ENCODE measurements at regions not wholly inside any gene's neighbourhood (a gene's known extent, or its start where the extent isn't known, plus 50 kb on each side); places are given as distances from the start of the nearest gene placed in this dataset.

- Histone ChIP-seq H3K9me3 (replicated peaks; ENCODE audit: control insufficient read depth, insufficient read depth, low read length) (no peaks in the 10 kb centered on the region; the same call in 2 of the 3 replicates), H3K27ac (ENCODE audit: control insufficient read depth, insufficient read depth) (no peak overlapping the region), H3K9ac (ENCODE audit: control insufficient read depth, insufficient read depth, low read length) (no peak overlapping the region), H3K4me1 (ENCODE audit: control insufficient read depth, insufficient read depth, low read length) (no peaks in the 10 kb centered on the region), H3K27me3 (replicated peaks in 1 of 2; ENCODE audit: control insufficient read depth in 2 of 2, insufficient read depth in 2 of 2, low read length in 1 of 2) (no peaks in the 10 kb centered on the region), H2AFZ (ENCODE audit: control insufficient read depth, low read depth, low read length) (no peak overlapping the region), H3K4me2 (ENCODE audit: control insufficient read depth, insufficient read depth) (no peak overlapping the region), H3K79me2 (ENCODE audit: control insufficient read depth, insufficient read depth, low read length) (no peaks in the 10 kb centered on the region), H3K36me3 (ENCODE audit: control insufficient read depth in 2 of 2, insufficient read depth in 2 of 2, low read length in 1 of 2) (no peaks in the 10 kb centered on the region), H3K4me3 (no peak overlapping the region), H4K20me1 (ENCODE audit: control insufficient read depth, insufficient read depth) (no peaks in the 10 kb centered on the region)
- intact Hi-C loops (cut with micrococcal nuclease; ENCODE audit: unreplicated experiment), result loop anchor here (10.0 kb wide), 3 partner anchors 114 to 294 kb away; no protein-coding TSS in a partner anchor
- no peak for DNase-seq (ENCODE audit: low read depth, low spot score)
- in situ Hi-C loops (cut with MboI), result loop anchor here (10.0 kb wide), 1 partner anchor 464 kb away; no protein-coding TSS in a partner anchor
- RAD21 ChIA-PET (ENCODE audit: unreplicated experiment), result no interaction called here
- TF ChIP-seq USF1 (IDR thresholded peaks at IDR 0.05; ENCODE audit: borderline replicate concordance, extremely low read length, insufficient read depth, low read depth, low read length), result no peak
- no peak for TF ChIP-seq NR2C1 (IDR thresholded peaks at IDR 0.05)
- no peak for TF ChIP-seq NFYA (IDR thresholded peaks at IDR 0.05; ENCODE audit: borderline replicate concordance, low read depth, low read length)
- TF ChIP-seq TCF3 (IDR thresholded peaks at IDR 0.05; ENCODE audit: borderline replicate concordance, insufficient read depth, low read depth, low read length), result no peak
- no peak for TF ChIP-seq SRF (IDR thresholded peaks at IDR 0.05; ENCODE audit: low read depth in 2 of 2, low read length in 2 of 2)
- no peak for TF ChIP-seq JUND (IDR thresholded peaks at IDR 0.05; ENCODE audit: low read depth, low read length)
- TF ChIP-seq ZNF384 (IDR thresholded peaks at IDR 0.05; ENCODE audit: borderline replicate concordance, low read depth, low read length), result no peak
- TF ChIP-seq SMAD5 (IDR thresholded peaks at IDR 0.05; ENCODE audit: low read depth), result no peak
- TF ChIP-seq CEBPZ (IDR thresholded peaks at IDR 0.05; ENCODE audit: low read depth, low read length), result no peak
- TF ChIP-seq ATF3 (IDR thresholded peaks at IDR 0.05; ENCODE audit: borderline replicate concordance, extremely low read depth, low read depth, low read length), result no peak
- no peak for ATAC-seq
- SMC1A ChIA-PET (ENCODE audit: uncharacterized antibody, unreplicated experiment), result no interaction called here
- 5% methylated on average over 1 of the region's 1 CpG for whole genome bisulfite sequencing (ENCODE audit: insufficient coverage, insufficient replicate concordance, low lambda C conversion rate, missing lambda C conversion rate)
- CTCF ChIA-PET, result interaction anchor here (1.0 kb wide), 1 partner anchor 60 kb away, joined by 3 read pairs; no protein-coding TSS in a partner anchor
- no TSS peak for BruUV-seq (replicated peaks)
- FAIRE-seq, result no peak
- POLR2A ChIA-PET, result no interaction called here
These were observed 308.6 kb upstream of the TNP1 start for GRCh38 chr2:217168496-217168895.

Measured in GM12878 (cell line).